DOHH2 (cell line): ENCODE measurements at regions not wholly inside any gene's neighbourhood (a gene's known extent, or its start where the extent isn't known, plus 50 kb on each side); places are given as distances from the start of the nearest gene placed in this dataset.

Experiments used
- EZH2phosphoT487 ChIP-seq: fragments of 200-600 bp; sonication (generic); IDR thresholded peaks from 2 replicates; pipeline ENCODE4 v1.6.1; 2017; ENCODE audit warnings: borderline replicate concordance, mild to moderate bottlenecking, antibody characterized with exemption, low read length, moderate library complexity, mixed read lengths
- TF ChIP-seq, protein P1 (sequence below): fragments of 200-600 bp; sonication (generic); IDR thresholded peaks from one replicate; pipeline ENCODE4 v1.5.1; 2014; ENCODE audit warnings: antibody characterized with exemption, mild to moderate bottlenecking, low read depth, low read length; ENCODE audit not compliant: poor library complexity, severe bottlenecking

DNA sequence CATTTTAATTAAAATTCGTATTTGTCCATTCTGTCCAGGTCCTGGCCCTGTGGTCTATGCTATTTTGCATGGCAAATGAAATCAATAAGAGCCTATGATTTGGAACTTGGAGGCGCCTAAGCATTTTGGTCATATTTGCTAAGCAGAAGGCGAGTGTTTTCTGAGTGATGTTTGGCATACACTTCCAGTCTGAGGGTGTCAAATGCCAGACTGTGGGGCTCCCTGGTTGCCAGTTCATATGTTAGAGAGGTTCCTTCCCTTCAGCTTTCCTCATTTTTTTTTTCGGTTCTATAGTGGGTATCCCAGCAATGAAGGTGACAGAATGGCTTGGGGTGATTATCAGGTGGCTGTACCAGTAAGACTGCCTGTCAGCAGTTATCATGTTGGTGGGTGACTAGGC lies 1007.8 kb upstream of the WWC1 start:
- TF ChIP-seq, protein P1, sequence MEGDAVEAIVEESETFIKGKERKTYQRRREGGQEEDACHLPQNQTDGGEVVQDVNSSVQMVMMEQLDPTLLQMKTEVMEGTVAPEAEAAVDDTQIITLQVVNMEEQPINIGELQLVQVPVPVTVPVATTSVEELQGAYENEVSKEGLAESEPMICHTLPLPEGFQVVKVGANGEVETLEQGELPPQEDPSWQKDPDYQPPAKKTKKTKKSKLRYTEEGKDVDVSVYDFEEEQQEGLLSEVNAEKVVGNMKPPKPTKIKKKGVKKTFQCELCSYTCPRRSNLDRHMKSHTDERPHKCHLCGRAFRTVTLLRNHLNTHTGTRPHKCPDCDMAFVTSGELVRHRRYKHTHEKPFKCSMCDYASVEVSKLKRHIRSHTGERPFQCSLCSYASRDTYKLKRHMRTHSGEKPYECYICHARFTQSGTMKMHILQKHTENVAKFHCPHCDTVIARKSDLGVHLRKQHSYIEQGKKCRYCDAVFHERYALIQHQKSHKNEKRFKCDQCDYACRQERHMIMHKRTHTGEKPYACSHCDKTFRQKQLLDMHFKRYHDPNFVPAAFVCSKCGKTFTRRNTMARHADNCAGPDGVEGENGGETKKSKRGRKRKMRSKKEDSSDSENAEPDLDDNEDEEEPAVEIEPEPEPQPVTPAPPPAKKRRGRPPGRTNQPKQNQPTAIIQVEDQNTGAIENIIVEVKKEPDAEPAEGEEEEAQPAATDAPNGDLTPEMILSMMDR, result no peak
- TF ChIP-seq EZH2phosphoT487, result no peak
